Body of pancreas (tissue), 4 donors: ENCODE measurements at regions not wholly inside any gene's neighbourhood (a gene's known extent, or its start where the extent isn't known, plus 50 kb on each side); places are given as distances from the start of the nearest gene placed in this dataset.

Source experiments
- ATAC-seq: fragments of 150-250 bp; one replicate; pipeline ENCODE4 v1.9.1; 2016
- DNase-seq, 4 donors: peaks; one replicate each; pipeline ENCODE4 v3.0.0-alpha.2; 2019
- H3K27ac ChIP-seq, 4 donors: fragments of 200-600 bp; sonication (generic); 1 replicate in 3 of 4; 2 replicates in 1 of 4; pipeline versions ENCODE4 v1.5.1 to v1.6.1; 2016 to 2019; ENCODE audit warnings: mild to moderate bottlenecking in 1 of 4, mixed read lengths in 1 of 4, moderate library complexity in 1 of 4
- H3K27me3 ChIP-seq, 2 donors: fragments of 200-600 bp; sonication (generic); one replicate each; pipeline ENCODE4 v1.6.0; 2016; ENCODE audit warnings: mild to moderate bottlenecking in 1 of 2
- H3K36me3 ChIP-seq, 2 donors: fragments of 200-600 bp; sonication (generic); replicated peaks in 1 of 2; 2 replicates each; pipeline ENCODE4 v1.5.1; 2016; ENCODE audit warnings: low read depth in 2 of 2; ENCODE audit not compliant: insufficient read depth in 1 of 2
- H3K4me1 ChIP-seq: fragments of 200-600 bp; sonication (generic); one replicate; pipeline ENCODE4 v1.6.0; 2016
- H3K4me3 ChIP-seq, 2 donors: fragments of 200-600 bp; sonication (generic); 1 replicate in 1 of 2; 2 replicates in 1 of 2; pipeline ENCODE4 v1.5.1; 2016 to 2019
- H3K9me3 ChIP-seq, 3 donors: fragments of 200-600 bp; sonication (generic); 1 replicate in 2 of 3; 2 replicates in 1 of 3; pipeline ENCODE4 v1.5.1; 2016
- CTCF ChIP-seq, 7 experiments: fragments of 450-650 bp in 4 of 7; fragments of 200-600 bp in 3 of 7; sonication (generic) in 3 of 7; IDR thresholded peaks; one replicate each; pipeline ENCODE4 v1.5.1; 2016 to 2019; ENCODE audit warnings: antibody characterized with exemption in 7 of 7
- POLR2A ChIP-seq, 3 donors: fragments of 450-650 bp; IDR thresholded peaks; one replicate each; pipeline ENCODE4 v1.6.1; 2016; ENCODE audit warnings: antibody characterized with exemption in 3 of 3, mild to moderate bottlenecking in 2 of 3
- WGBS, 2 donors: methylation state at CpG; one replicate each; pipeline ENCODE4 v1.1.5; 2017; 5-methylcytosine and 5-hydroxymethylcytosine counted together
- intact Hi-C: fragments of 100-400 bp; cut with DNase I; formaldehyde crosslinking; loops from one replicate; pipeline ENCODE4 v1.15.1; 2023

GRCh38 chr6:139705284-139705683 lies 330.8 kb upstream of the CITED2 start:
- intact Hi-C loops: no loop called here
- Histone ChIP-seq H3K36me3 (no peaks in the 10 kb centered on the region), H3K9me3 (no peaks in the 10 kb centered on the region), H3K4me1 (peaks cover 24% of the 10 kb centered on the region), H3K27ac (no peak overlapping the region), H3K27me3 (no peaks in the 10 kb centered on the region), H3K4me3 (no peak overlapping the region)
- ATAC-seq: no peak
- WGBS, 2 donors: 94 to 99% methylated on average over 3 of the region's 3 CpGs
- no peak for TF ChIP-seq CTCF (IDR thresholded peaks at IDR 0.05)
- TF ChIP-seq POLR2A (IDR thresholded peaks at IDR 0.05): no peak
- no peak for DNase-seq

- Histone ChIP-seq H3K27ac (no peak overlapping the region), H3K9me3 (no peaks in the 10 kb centered on the region), H3K4me3 (no peak overlapping the region), H3K4me1 (peaks cover 17% of the 10 kb centered on the region), H3K27me3 (no peaks in the 10 kb centered on the region), H3K36me3 (no peaks in the 10 kb centered on the region)
- 90 to 92% methylated on average over 1 of the region's 1 CpG for WGBS, 2 donors
- intact Hi-C loops: no loop called here
- ATAC-seq: no peak
- DNase-seq: no peak
- TF ChIP-seq POLR2A (IDR thresholded peaks at IDR 0.05) (no peak), CTCF (IDR thresholded peaks at IDR 0.05) (no peak)
These were observed 329.3 kb upstream of the CITED2 start for GRCh38 chr6:139703780-139704179.

- no peak for DNase-seq
- no peaks in the 10 kb centered on the region for H3K9me3 ChIP-seq
- intact Hi-C loops: no loop called here
- TF ChIP-seq POLR2A (IDR thresholded peaks at IDR 0.05): no peak
- H3K27ac ChIP-seq: no peak overlapping the region
- H3K36me3 ChIP-seq: no peaks in the 10 kb centered on the region
- ATAC-seq: no peak
- H3K27me3 ChIP-seq: no peaks in the 10 kb centered on the region
- no peak overlapping the region for H3K4me3 ChIP-seq
- H3K4me1 ChIP-seq: peaks cover 11% of the 10 kb centered on the region
These were observed 328.3 kb upstream of the CITED2 start for GRCh38 chr6:139702706-139703105.

- no peak overlapping the region for H3K27ac ChIP-seq
- ATAC-seq (no peak), DNase-seq (no peak)
- H3K4me3 ChIP-seq: no peak overlapping the region
- intact Hi-C loops: no loop called here
- H3K9me3 ChIP-seq: no peaks in the 10 kb centered on the region
- H3K36me3 ChIP-seq: no peaks in the 10 kb centered on the region
- no peaks in the 10 kb centered on the region for H3K27me3 ChIP-seq
- peaks cover 11% of the 10 kb centered on the region for H3K4me1 ChIP-seq
- TF ChIP-seq POLR2A (IDR thresholded peaks at IDR 0.05) (no peak), CTCF (IDR thresholded peaks at IDR 0.05) (no peak)
- WGBS, 2 donors: 93 to 94% methylated on average over 4 of the region's 4 CpGs
These were observed 327.2 kb upstream of the CITED2 start for GRCh38 chr6:139701695-139702094.

GRCh38 chr6:139701003-139701402 lies 326.6 kb upstream of the CITED2 start:
- 92 to 93% methylated on average over 1 of the region's 1 CpG for WGBS, 2 donors
- no peak for ATAC-seq
- TF ChIP-seq CTCF (IDR thresholded peaks at IDR 0.05) (no peak), POLR2A (IDR thresholded peaks at IDR 0.05) (no peak)
- H3K4me1 ChIP-seq: peaks cover 11% of the 10 kb centered on the region
- no peaks in the 10 kb centered on the region for H3K9me3 ChIP-seq
- intact Hi-C loops: no loop called here
- no peak overlapping the region for H3K27ac ChIP-seq
- DNase-seq: no peak
- no peak overlapping the region for H3K4me3 ChIP-seq
- H3K36me3 ChIP-seq: no peaks in the 10 kb centered on the region
- H3K27me3 ChIP-seq: no peaks in the 10 kb centered on the region
